K562 (cell line): ENCODE measurements at regions not wholly inside any gene's neighbourhood (a gene's known extent, or its start where the extent isn't known, plus 50 kb on each side); places are given as distances from the start of the nearest gene placed in this dataset.

Source experiments
- ATAC-seq: fragments of 200-7000 bp; cut with Tn5 transposase; 3 replicates; pipeline ENCODE4 v1.9.1; 2020; ENCODE audit warnings: moderate library complexity
- BruUV-seq: library from RNA; stranded (reverse); fragments of 400-500 nt; replicated peaks from 2 replicates; lab custom pipeline; 2021; lab: Mats Ljungman, UMichigan
- CTCF ChIA-PET: fragments of 300-600 bp; formaldehyde crosslinking; extraction: SDS; loops from one replicate; lab custom pipeline; 2021; ENCODE audit warnings: low intra/inter-chr PET ratio; lab: Yijun Ruan, JAX
- POLR2A ChIA-PET: fragments of 300-600, 350-650 bp; sonication (Branson Sonifier 250); formaldehyde crosslinking; extraction: SDS; loops from one replicate; lab custom pipeline; 2021; ENCODE audit warnings: antibody characterized with exemption, inconsistent platforms; lab: Yijun Ruan, JAX
- DNase-seq, 4 experiments: peaks; one replicate each; pipeline versions ENCODE4 v3.0.0 to v3.0.0-alpha.2; 2011 to 2018; ENCODE audit warnings: low spot score in 3 of 4, mixed read lengths in 3 of 4; ENCODE audit errors: extremely low read depth in 1 of 4
- FAIRE-seq: peaks from 2 replicates; lab custom pipeline; 2011; peaks lifted over from hg19 to GRCh38; lab: Jason Lieb, UNC
- H2AFZ ChIP-seq: 2 replicates; pipeline ENCODE4 v1.6.0; 2011; ENCODE audit warnings: low read depth, low read length, control low read depth, inconsistent platforms
- H3K27ac ChIP-seq: fragments of 200-600 bp; 3 replicates; pipeline ENCODE4 v1.8.0; 2011; ENCODE audit warnings: low read depth, mild to moderate bottlenecking, control low read depth, inconsistent platforms, low read length, moderate library complexity, mixed read lengths; ENCODE audit errors: extremely low read depth
- H3K27me3 ChIP-seq, 2 experiments: fragments of 300-600 bp in 1 of 2; 2 replicates in 1 of 2; 3 replicates in 1 of 2; pipeline versions ENCODE4 v1.6.0 to v1.8.0; 2011; ENCODE audit warnings: inconsistent platforms in 2 of 2, low read length in 2 of 2, mild to moderate bottlenecking in 1 of 2, mixed read lengths in 1 of 2, moderate library complexity in 1 of 2; ENCODE audit not compliant: control insufficient read depth in 2 of 2, insufficient read depth in 2 of 2
- H3K36me3 ChIP-seq: fragments of 300-600 bp; 3 replicates; pipeline ENCODE4 v1.8.0; 2011; ENCODE audit warnings: mild to moderate bottlenecking, low read length, inconsistent platforms; ENCODE audit not compliant: control insufficient read depth, insufficient read depth
- H3K4me1 ChIP-seq, 2 experiments: fragments of 200-600 bp in 1 of 2; replicated peaks in 1 of 2; 2 replicates in 1 of 2; 3 replicates in 1 of 2; pipeline versions ENCODE4 v1.5.1 to v1.8.0; 2011; ENCODE audit warnings: inconsistent platforms in 2 of 2, low read length in 2 of 2, mild to moderate bottlenecking in 1 of 2, mixed read lengths in 1 of 2, moderate library complexity in 1 of 2; ENCODE audit not compliant: control insufficient read depth in 2 of 2, insufficient read depth in 2 of 2
- H3K4me2 ChIP-seq: 2 replicates; pipeline ENCODE4 v1.6.1; 2011; ENCODE audit warnings: low read length, control low read depth, inconsistent platforms, mixed read lengths; ENCODE audit not compliant: insufficient read depth
- H3K4me3 ChIP-seq: fragments of 200-600 bp; sonication (generic), shearing (Covaris generic); 2 replicates; pipeline ENCODE4 v1.5.1; 2016; ENCODE audit warnings: control low read depth, inconsistent platforms
- H3K79me2 ChIP-seq: fragments of 200-600 bp; 3 replicates; pipeline ENCODE4 v1.8.0; 2011; ENCODE audit warnings: low read length, inconsistent platforms; ENCODE audit not compliant: control insufficient read depth, insufficient read depth
- H3K9ac ChIP-seq, 2 experiments: 2 replicates each; pipeline versions ENCODE4 v1.6.0 to v1.6.1; 2011; ENCODE audit warnings: low read depth in 2 of 2, low read length in 2 of 2, control low read depth in 1 of 2, inconsistent platforms in 1 of 2, mild to moderate bottlenecking in 1 of 2, mixed read lengths in 1 of 2; ENCODE audit not compliant: insufficient read depth in 1 of 2
- H3K9me1 ChIP-seq: one replicate; pipeline ENCODE4 v1.6.0; 2011; ENCODE audit warnings: inconsistent platforms, mild to moderate bottlenecking, low read length, moderate library complexity; ENCODE audit not compliant: control insufficient read depth, insufficient read depth
- H3K9me3 ChIP-seq: replicated peaks from 2 replicates; pipeline ENCODE4 v1.5.1; 2011; ENCODE audit warnings: low read depth, low read length, inconsistent platforms; ENCODE audit not compliant: control insufficient read depth, insufficient read depth
- H4K20me1 ChIP-seq: replicated peaks from 2 replicates; pipeline ENCODE4 v1.6.1; 2011; ENCODE audit warnings: low read length, inconsistent platforms, mixed read lengths; ENCODE audit not compliant: control insufficient read depth, insufficient read depth
- KAT7 ChIP-seq: sonication (generic); formaldehyde crosslinking; IDR thresholded peaks from 2 replicates; pipeline ENCODE4 v1.8.0; 2022; ENCODE audit warnings: missing genetic modification reagents, mild to moderate bottlenecking, borderline replicate concordance
- WGBS: fragments of 100-300 bp; shearing (Covaris generic); methylation state at CpG from one replicate; pipeline ENCODE4 v1.1.6; 2016; ENCODE audit warnings: low coverage, mixed read lengths; ENCODE audit not compliant: insufficient coverage; ENCODE audit errors: missing lambda C conversion rate; 5-methylcytosine and 5-hydroxymethylcytosine counted together
- in situ Hi-C: fragments of 300-500 bp; cut with MboI; formaldehyde crosslinking; loops from 4 replicates; pipeline ENCODE4 v1.15.0; 2018; ENCODE audit warnings: inconsistent platforms, mixed read lengths
- intact Hi-C: fragments of 100-400 bp; cut with micrococcal nuclease; formaldehyde crosslinking; loops from 2 replicates; pipeline ENCODE4 v1.14.2; 2022
- TF ChIP-seq, protein P1 (sequence below), 2 experiments: IDR thresholded peaks in 1 of 2; conservative IDR thresholded peaks in 1 of 2; 2 replicates each; pipeline ENCODE4 v1.6.1; 2016; ENCODE audit warnings: low read depth in 2 of 2, mild to moderate bottlenecking in 1 of 2, missing compliant biosample characterization in 1 of 2, missing genetic modification characterization in 1 of 2, moderate library complexity in 1 of 2

DNA sequence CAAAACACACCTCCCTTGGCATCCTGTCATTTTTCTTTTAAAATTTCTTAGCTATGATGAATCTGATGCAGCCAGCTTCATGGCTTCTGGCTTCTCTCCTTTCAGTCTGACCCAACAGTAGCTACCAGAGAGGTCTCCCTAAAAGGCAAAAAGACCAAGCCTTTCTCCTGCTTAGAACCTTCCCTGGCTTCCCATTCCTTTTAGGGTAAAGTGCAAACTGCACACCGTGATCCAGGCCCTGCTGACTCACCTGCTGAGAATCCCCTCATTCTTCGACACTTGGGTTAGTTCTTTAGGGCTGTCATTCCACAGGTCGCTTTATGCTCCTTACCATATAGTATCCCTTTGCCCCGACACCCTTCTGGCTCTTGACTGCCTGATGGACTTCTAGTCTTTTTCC is 362.4 kb downstream of the MIAT start:
- ChIA-PET CTCF (no interaction called here), POLR2A (no interaction called here)
- no peak overlapping the region for H3K9ac ChIP-seq
- no peak overlapping the region for H3K27ac ChIP-seq
- intact Hi-C loops (no loop called here), in situ Hi-C loops (no loop called here)
- WGBS, result 0% methylated on average over 4 of the region's 4 CpGs
- H3K4me1 ChIP-seq, result no peaks in the 10 kb centered on the region
- DNase-seq, result no peak
- no peak for TF ChIP-seq KAT7 (CRISPR knock-in tag)
- TF ChIP-seq, protein P1, sequence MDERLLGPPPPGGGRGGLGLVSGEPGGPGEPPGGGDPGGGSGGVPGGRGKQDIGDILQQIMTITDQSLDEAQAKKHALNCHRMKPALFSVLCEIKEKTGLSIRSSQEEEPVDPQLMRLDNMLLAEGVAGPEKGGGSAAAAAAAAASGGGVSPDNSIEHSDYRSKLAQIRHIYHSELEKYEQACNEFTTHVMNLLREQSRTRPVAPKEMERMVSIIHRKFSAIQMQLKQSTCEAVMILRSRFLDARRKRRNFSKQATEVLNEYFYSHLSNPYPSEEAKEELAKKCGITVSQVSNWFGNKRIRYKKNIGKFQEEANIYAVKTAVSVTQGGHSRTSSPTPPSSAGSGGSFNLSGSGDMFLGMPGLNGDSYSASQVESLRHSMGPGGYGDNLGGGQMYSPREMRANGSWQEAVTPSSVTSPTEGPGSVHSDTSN (CRISPR knock-in tag; IDR thresholded peaks at IDR 0.05; ENCODE audit: low read depth), result no peak
- TF ChIP-seq, protein P1 (tag; conservative IDR thresholded peaks at IDR 0.05; ENCODE audit: low read depth), result no peak
- H3K79me2 ChIP-seq, result no peaks in the 10 kb centered on the region
- no peak for FAIRE-seq
- no peak overlapping the region for H2AFZ ChIP-seq
- no peaks in the 10 kb centered on the region; the same call in 1 of the 2 replicates for H4K20me1 ChIP-seq
- no peak overlapping the region for H3K4me2 ChIP-seq
- no peak overlapping the region for H3K4me3 ChIP-seq
- no peaks in the 10 kb centered on the region for H3K9me1 ChIP-seq
- H3K27me3 ChIP-seq, result no peaks in the 10 kb centered on the region; a peak in 1 of 5 replicates
- no TSS peak for BruUV-seq
- no peak for ATAC-seq
- no peaks in the 10 kb centered on the region for H3K9me3 ChIP-seq
- no peaks in the 10 kb centered on the region for H3K36me3 ChIP-seq
